ENCODE measurements at regions not wholly inside any gene's neighbourhood (a gene's known extent, or its start where the extent isn't known, plus 50 kb on each side); places are given as distances from the start of the nearest gene placed in this dataset.

DNA sequence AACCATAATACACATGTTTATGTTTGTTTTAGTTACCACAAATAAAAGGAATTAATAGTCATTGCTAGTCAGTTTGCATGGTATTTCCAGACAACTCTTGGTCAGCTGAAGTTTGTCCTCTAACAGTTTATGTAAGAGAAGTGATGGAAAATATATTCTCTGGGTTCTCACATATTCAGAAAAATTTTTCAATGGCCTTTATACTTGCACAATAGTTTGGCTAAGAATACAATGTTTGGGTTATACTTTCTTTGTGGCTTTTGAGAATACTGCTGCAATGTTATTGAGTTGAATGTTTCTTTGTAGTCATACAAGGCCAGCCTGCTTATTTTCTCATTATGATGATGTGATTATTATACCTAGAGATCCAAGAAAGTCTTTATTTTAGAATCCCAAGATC, 133.9 kb downstream of the RAP2B start:
- Histone ChIP-seq H3K36me3 (no peaks in the 10 kb centered on the region), H3K27me3 (no peaks in the 10 kb centered on the region), H3K27ac (no peak overlapping the region), H3K4me3 (no peak overlapping the region), H3K4me1 (peaks cover 0 to 17% (median 0%) of the 10 kb centered on the region in 12 donors), H3K9me3 (no peaks in the 10 kb centered on the region)
- intact Hi-C loops (cut with DNase I), result loop anchor here in 3 of 10 donors (5.0 to 10.0 kb wide), 5 partner anchors 131 to 469 kb away; partner anchors contain the start of gene RAP2B (in 1 of the 3)
- no peak for TF ChIP-seq POLR2A (IDR thresholded peaks at IDR 0.05)
- TF ChIP-seq, protein P1, sequence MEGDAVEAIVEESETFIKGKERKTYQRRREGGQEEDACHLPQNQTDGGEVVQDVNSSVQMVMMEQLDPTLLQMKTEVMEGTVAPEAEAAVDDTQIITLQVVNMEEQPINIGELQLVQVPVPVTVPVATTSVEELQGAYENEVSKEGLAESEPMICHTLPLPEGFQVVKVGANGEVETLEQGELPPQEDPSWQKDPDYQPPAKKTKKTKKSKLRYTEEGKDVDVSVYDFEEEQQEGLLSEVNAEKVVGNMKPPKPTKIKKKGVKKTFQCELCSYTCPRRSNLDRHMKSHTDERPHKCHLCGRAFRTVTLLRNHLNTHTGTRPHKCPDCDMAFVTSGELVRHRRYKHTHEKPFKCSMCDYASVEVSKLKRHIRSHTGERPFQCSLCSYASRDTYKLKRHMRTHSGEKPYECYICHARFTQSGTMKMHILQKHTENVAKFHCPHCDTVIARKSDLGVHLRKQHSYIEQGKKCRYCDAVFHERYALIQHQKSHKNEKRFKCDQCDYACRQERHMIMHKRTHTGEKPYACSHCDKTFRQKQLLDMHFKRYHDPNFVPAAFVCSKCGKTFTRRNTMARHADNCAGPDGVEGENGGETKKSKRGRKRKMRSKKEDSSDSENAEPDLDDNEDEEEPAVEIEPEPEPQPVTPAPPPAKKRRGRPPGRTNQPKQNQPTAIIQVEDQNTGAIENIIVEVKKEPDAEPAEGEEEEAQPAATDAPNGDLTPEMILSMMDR (IDR thresholded peaks at IDR 0.05), result no peak
- no peak for ATAC-seq
- no peak for DNase-seq

DNA sequence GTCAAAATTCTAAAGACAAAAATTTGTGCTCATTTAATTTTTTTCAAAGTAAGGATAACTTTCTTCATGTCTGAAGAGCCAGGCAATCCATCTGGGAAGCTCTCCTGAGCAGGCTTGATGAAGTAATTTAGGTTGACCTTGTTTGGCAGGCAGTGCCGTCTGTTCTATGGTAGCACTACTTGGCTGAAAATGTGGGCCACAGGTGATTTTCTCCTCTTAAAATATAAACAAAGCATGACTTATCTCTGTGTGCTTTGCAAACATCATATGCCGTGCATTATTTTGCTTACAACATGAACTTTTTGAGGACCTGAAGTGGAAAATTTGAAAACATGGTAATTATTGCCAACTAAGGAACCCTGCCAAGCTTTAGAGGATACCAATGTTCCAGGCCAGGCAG, 143.2 kb downstream of the RAP2B start:
- H3K4me3 ChIP-seq, result no peak overlapping the region
- H3K4me1 ChIP-seq, result no peaks in the 10 kb centered on the region
- no peaks in the 10 kb centered on the region for H3K36me3 ChIP-seq
- H3K27ac ChIP-seq, result no peak overlapping the region
- DNase-seq (no peak), ATAC-seq (no peak)
- intact Hi-C loops (cut with DNase I), result no loop called here
- H3K9me3 ChIP-seq, result no peaks in the 10 kb centered on the region
- WGBS, 4 donors, result 61 to 79% (median 65%) methylated on average over 2 of the region's 2 CpGs
- TF ChIP-seq POLR2A (IDR thresholded peaks at IDR 0.05), result no peak
- TF ChIP-seq, protein P1 (IDR thresholded peaks at IDR 0.05), result no peak
- no peaks in the 10 kb centered on the region for H3K27me3 ChIP-seq

DNA sequence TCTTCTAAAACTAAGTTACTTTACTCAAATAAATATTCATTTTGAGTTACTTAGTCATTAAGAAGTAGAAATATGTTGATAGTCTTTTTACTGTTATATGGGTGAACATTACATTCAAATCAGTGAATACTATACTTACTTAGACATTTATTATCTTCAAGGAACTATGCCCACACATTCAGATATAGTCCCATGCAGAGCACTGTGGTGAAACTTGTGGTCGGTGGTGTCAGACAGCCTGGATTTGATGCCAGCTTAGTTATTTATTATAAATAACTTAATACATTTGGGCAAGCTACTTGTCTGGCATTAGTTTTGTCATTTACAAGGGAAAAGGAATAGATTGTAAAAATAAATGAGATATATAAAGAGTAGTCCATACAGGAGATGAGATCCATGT, 149.5 kb downstream of the RAP2B start:
- H3K36me3 ChIP-seq, result no peaks in the 10 kb centered on the region
- no peaks in the 10 kb centered on the region for H3K27me3 ChIP-seq
- H3K9me3 ChIP-seq, result peaks cover 0 to 3% (median 0%) of the 10 kb centered on the region in 12 donors
- ATAC-seq (no peak), DNase-seq (no peak)
- H3K4me3 ChIP-seq, result no peak overlapping the region
- WGBS, 4 donors, result 78 to 93% (median 83%) methylated on average over 1 of the region's 1 CpG
- peaks cover 0 to 6% (median 0%) of the 10 kb centered on the region in 12 donors for H3K4me1 ChIP-seq
- no peak overlapping the region for H3K27ac ChIP-seq
- TF ChIP-seq, protein P1 (IDR thresholded peaks at IDR 0.05), result no peak
- TF ChIP-seq POLR2A (IDR thresholded peaks at IDR 0.05), result no peak
- intact Hi-C loops (cut with DNase I), result no loop called here

- Histone ChIP-seq H3K4me1 (peaks cover 0 to 6% (median 0%) of the 10 kb centered on the region in 12 donors), H3K4me3 (no peak overlapping the region), H3K9me3 (peaks cover 0 to 3% (median 0%) of the 10 kb centered on the region in 12 donors), H3K36me3 (no peaks in the 10 kb centered on the region), H3K27ac (no peak overlapping the region), H3K27me3 (no peaks in the 10 kb centered on the region)
- no peak for ATAC-seq
- intact Hi-C loops (cut with DNase I), result no loop called here
- TF ChIP-seq, protein P1 (IDR thresholded peaks at IDR 0.05), result no peak
- no peak for TF ChIP-seq POLR2A (IDR thresholded peaks at IDR 0.05)
- DNase-seq, result no peak
- WGBS, 4 donors, result 71 to 80% (median 78%) methylated on average over 1 of the region's 1 CpG
These were observed 151.4 kb downstream of the RAP2B start for GRCh38 chr3:153313302-153313965.

Data from heart left ventricle (tissue), 16 donors.